Parathyroid adenoma (tissue), 2 donors: ENCODE measurements at regions not wholly inside any gene's neighbourhood (a gene's known extent, or its start where the extent isn't known, plus 50 kb on each side); places are given as distances from the start of the nearest gene placed in this dataset.

Experiments used
- H2AFZ ChIP-seq: fragments of 300-600 bp; sonication (generic); one replicate; pipeline ENCODE4 v1.7.0; 2017; ENCODE audit warnings: antibody characterized with exemption, mild to moderate bottlenecking
- H3K27ac ChIP-seq: fragments of 300-600 bp; sonication (generic); one replicate; pipeline ENCODE4 v1.7.0; 2017
- H3K27me3 ChIP-seq: fragments of 300-600 bp; sonication (generic); one replicate; pipeline ENCODE4 v1.7.0; 2017; ENCODE audit warnings: low read length; ENCODE audit not compliant: control insufficient read depth, insufficient read depth
- H3K36me3 ChIP-seq: fragments of 300-600 bp; sonication (generic); one replicate; pipeline ENCODE4 v1.7.0; 2017; ENCODE audit warnings: low read length; ENCODE audit not compliant: control insufficient read depth, insufficient read depth
- H3K4me1 ChIP-seq: fragments of 300-600 bp; sonication (generic); one replicate; pipeline ENCODE4 v1.7.0; 2017; ENCODE audit warnings: control low read depth
- H3K4me2 ChIP-seq: fragments of 300-600 bp; sonication (generic); one replicate; pipeline ENCODE4 v1.7.0; 2017; ENCODE audit warnings: low read length
- H3K4me3 ChIP-seq: fragments of 300-600 bp; sonication (generic); one replicate; pipeline ENCODE4 v1.7.0; 2017; ENCODE audit warnings: low read depth, low read length
- H3K79me2 ChIP-seq: fragments of 300-600 bp; sonication (generic); one replicate; pipeline ENCODE4 v1.7.0; 2017; ENCODE audit warnings: control low read depth
- H3K9ac ChIP-seq: fragments of 300-600 bp; sonication (generic); one replicate; pipeline ENCODE4 v1.7.0; 2017; ENCODE audit warnings: mild to moderate bottlenecking
- H3K9me3 ChIP-seq: fragments of 300-600 bp; sonication (generic); one replicate; pipeline ENCODE4 v1.7.0; 2017; ENCODE audit warnings: low read length; ENCODE audit not compliant: control insufficient read depth
- CTCF ChIP-seq: fragments of 300-600 bp; sonication (generic); IDR thresholded peaks from one replicate; pipeline ENCODE4 v1.7.0; 2017; ENCODE audit warnings: antibody characterized with exemption, mild to moderate bottlenecking
- donor health status: primary hyperparathyroidism.

- Histone ChIP-seq H3K27ac (no peak overlapping the region), H3K79me2 (no peaks in the 10 kb centered on the region), H3K4me3 (no peak overlapping the region), H3K36me3 (no peaks in the 10 kb centered on the region), H3K27me3 (no peaks in the 10 kb centered on the region), H3K4me2 (no peak overlapping the region), H2AFZ (no peak overlapping the region), H3K9ac (no peak overlapping the region), H3K9me3 (no peaks in the 10 kb centered on the region), H3K4me1 (no peaks in the 10 kb centered on the region)
- TF ChIP-seq CTCF: no peak
Observed at GRCh38 chr6:40695750-40696415, 108.7 kb upstream of the LRFN2 start.

GRCh38 chr6:40695114-40695513 lies 108.0 kb upstream of the LRFN2 start:
- Histone ChIP-seq H2AFZ (peak overlapping the region; percentile 60), H3K4me2 (no peak overlapping the region), H3K79me2 (no peaks in the 10 kb centered on the region), H3K4me3 (no peak overlapping the region), H3K27me3 (no peaks in the 10 kb centered on the region), H3K27ac (no peak overlapping the region), H3K9ac (no peak overlapping the region), H3K9me3 (no peaks in the 10 kb centered on the region), H3K36me3 (no peaks in the 10 kb centered on the region), H3K4me1 (no peaks in the 10 kb centered on the region)
- no peak for TF ChIP-seq CTCF

GRCh38 chr6:40693768-40694167 lies 106.6 kb upstream of the LRFN2 start:
- no peak overlapping the region for H2AFZ ChIP-seq
- H3K27ac ChIP-seq: no peak overlapping the region
- H3K79me2 ChIP-seq: no peaks in the 10 kb centered on the region
- H3K36me3 ChIP-seq: no peaks in the 10 kb centered on the region
- TF ChIP-seq CTCF: no peak
- H3K9me3 ChIP-seq: no peaks in the 10 kb centered on the region
- no peak overlapping the region for H3K9ac ChIP-seq
- no peak overlapping the region for H3K4me2 ChIP-seq
- H3K4me1 ChIP-seq: no peaks in the 10 kb centered on the region
- no peaks in the 10 kb centered on the region for H3K27me3 ChIP-seq
- H3K4me3 ChIP-seq: no peak overlapping the region

GRCh38 chr6:40692337-40692736 lies 105.2 kb upstream of the LRFN2 start:
- H3K9ac ChIP-seq: no peak overlapping the region
- no peaks in the 10 kb centered on the region for H3K36me3 ChIP-seq
- no peak overlapping the region for H2AFZ ChIP-seq
- no peaks in the 10 kb centered on the region for H3K27me3 ChIP-seq
- H3K9me3 ChIP-seq: no peaks in the 10 kb centered on the region
- no peaks in the 10 kb centered on the region for H3K4me1 ChIP-seq
- H3K4me3 ChIP-seq: no peak overlapping the region
- no peak overlapping the region for H3K27ac ChIP-seq
- H3K79me2 ChIP-seq: no peaks in the 10 kb centered on the region
- no peak overlapping the region for H3K4me2 ChIP-seq
- TF ChIP-seq CTCF: no peak

GRCh38 chr6:40689185-40689584 lies 102.0 kb upstream of the LRFN2 start:
- no peak for TF ChIP-seq CTCF
- no peak overlapping the region for H3K4me3 ChIP-seq
- H3K79me2 ChIP-seq: no peaks in the 10 kb centered on the region
- no peaks in the 10 kb centered on the region for H3K4me1 ChIP-seq
- no peaks in the 10 kb centered on the region for H3K9me3 ChIP-seq
- no peaks in the 10 kb centered on the region for H3K36me3 ChIP-seq
- no peak overlapping the region for H3K4me2 ChIP-seq
- no peak overlapping the region for H2AFZ ChIP-seq
- no peak overlapping the region for H3K9ac ChIP-seq
- no peaks in the 10 kb centered on the region for H3K27me3 ChIP-seq
- H3K27ac ChIP-seq: no peak overlapping the region
